ENCODE measurements at regions not wholly inside any gene's neighbourhood (a gene's known extent, or its start where the extent isn't known, plus 50 kb on each side); places are given as distances from the start of the nearest gene placed in this dataset.
"Not testable (repeated sequence)": the region's sequence is repeated elsewhere in the genome, so short reads cannot be mapped to it uniquely, and the experiment has no call there.

DNA sequence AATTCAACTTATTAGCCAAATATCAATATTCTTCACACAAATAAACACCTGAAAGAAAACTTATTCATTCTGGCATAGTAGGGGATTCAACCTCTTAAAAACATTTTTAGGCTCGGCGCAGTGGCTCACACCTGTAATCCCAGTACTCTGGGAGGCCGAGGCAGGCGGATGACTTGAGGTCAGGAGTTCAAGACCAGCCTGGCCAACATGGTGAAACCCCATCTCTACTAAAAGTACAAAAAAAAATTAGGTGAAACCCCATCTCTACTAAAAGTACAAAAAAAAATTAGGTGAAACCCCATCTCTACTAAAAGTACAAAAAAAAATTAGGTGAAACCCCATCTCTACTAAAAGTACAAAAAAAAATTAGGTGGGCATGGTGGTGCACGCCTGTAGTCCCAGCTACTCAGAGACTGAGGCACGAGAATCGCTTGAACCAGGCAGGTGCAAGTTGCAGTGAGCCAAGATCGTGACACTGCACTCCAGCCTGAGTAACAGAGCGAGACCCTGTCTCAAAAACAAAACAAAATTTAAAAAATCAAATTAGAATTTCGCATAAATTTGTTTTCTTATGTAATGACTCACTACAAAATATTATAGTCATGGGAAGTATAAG, 308.0 kb upstream of the POU5F2 start:
- POLR2A ChIA-PET, DNase-seq: not testable (repeated sequence)

DNA sequence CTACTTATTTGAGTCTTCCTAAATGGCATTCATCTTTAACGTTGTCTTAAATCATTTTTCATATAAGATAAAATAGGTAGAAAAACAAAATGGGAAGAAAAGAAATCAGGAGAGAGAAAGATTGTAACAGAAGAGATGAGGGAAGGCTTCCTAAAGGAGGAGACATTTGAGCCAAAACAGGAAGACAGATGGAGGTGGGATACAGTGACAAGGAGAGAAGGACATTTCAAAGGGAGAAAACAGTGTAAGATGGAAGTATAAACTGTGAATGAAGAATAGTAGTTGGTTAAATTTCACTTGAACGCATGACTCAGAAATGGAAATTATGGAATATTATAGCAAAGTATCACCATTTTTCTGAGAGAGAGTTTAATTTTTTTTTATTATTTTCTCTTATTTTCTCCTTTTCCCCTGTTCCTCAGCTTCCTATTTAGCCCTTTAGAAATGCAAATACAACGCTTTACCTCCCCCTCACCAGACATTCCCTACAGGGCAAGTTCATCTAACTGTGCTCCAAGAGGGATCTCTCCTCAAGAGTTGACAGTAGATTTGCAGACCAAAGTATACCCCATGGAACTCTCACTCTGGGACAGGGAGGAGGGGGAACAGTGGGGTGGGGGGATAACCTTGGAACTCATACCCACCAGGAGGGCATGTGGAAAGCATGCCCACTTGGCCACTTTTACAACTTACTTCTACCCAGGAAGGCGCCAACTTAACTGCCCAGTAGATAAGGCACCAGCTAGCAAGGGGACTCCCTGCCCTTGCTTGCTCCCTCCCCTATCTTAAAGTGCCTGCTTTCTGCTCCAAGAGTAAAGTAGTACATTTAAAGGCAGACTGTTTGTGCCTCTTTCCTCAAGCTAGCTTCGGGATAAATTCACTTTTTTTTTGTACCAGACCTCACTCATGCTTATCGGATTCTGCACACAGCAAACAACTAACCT, 304.7 kb upstream of the POU5F2 start:
- Histone ChIP-seq H3K36me3 (ENCODE audit: control insufficient read depth in 4 of 4, insufficient read depth in 4 of 4, low read length in 3 of 4) (peaks cover 2 to 44% (median 12%) of the 10 kb centered on the region in 4 experiments), H3K4me3 (ENCODE audit: control insufficient read depth in 1 of 7, extremely low read depth in 1 of 7, insufficient read depth in 4 of 7, low read depth in 2 of 7, low read length in 6 of 7) (no peak overlapping the region), H3K4me1 (ENCODE audit: control extremely low read depth in 1 of 4, control insufficient read depth in 4 of 4, insufficient read depth in 4 of 4, low read length in 3 of 4) (no peaks in the 10 kb centered on the region), H3K27ac (ENCODE audit: insufficient read depth in 1 of 2, low read depth in 1 of 2, low read length in 2 of 2, poor library complexity in 1 of 2, severe bottlenecking in 2 of 2) (no peak overlapping the region), H3K27me3 (replicated peaks in 2 of 5; ENCODE audit: control insufficient read depth in 4 of 5, insufficient read depth in 5 of 5, low read length in 4 of 5) (no peaks in the 10 kb centered on the region), H3K9me3 (ENCODE audit: control extremely low read depth in 1 of 5, control insufficient read depth in 4 of 5, insufficient read depth in 2 of 5, low read depth in 1 of 5, low read length in 4 of 5) (peaks cover 0 to 14% (median 4%) of the 10 kb centered on the region in 5 experiments)
- ChIA-PET CTCF (no interaction called here), POLR2A (no interaction called here)
- DNase-seq = no peak
- WGBS (ENCODE audit: insufficient coverage) = 100% methylated on average over 3 of the region's 6 CpGs

More for the DNA sequence above, 308.0 kb upstream of the POU5F2 start:
- WGBS (ENCODE audit: insufficient coverage) = 95% methylated on average over 6 of the region's 10 CpGs
- H3K9me3 ChIP-seq (ENCODE audit: control extremely low read depth in 1 of 5, control insufficient read depth in 4 of 5, insufficient read depth in 2 of 5, low read depth in 1 of 5, low read length in 4 of 5); H3K27me3 ChIP-seq (replicated peaks in 2 of 5; ENCODE audit: control insufficient read depth in 4 of 5, insufficient read depth in 5 of 5, low read length in 4 of 5); CTCF ChIA-PET; H3K4me1 ChIP-seq (ENCODE audit: control extremely low read depth in 1 of 4, control insufficient read depth in 4 of 4, insufficient read depth in 4 of 4, low read length in 3 of 4); H3K27ac ChIP-seq (ENCODE audit: insufficient read depth in 1 of 2, low read depth in 1 of 2, low read length in 2 of 2, poor library complexity in 1 of 2, severe bottlenecking in 2 of 2); H3K4me3 ChIP-seq (ENCODE audit: control insufficient read depth in 1 of 7, extremely low read depth in 1 of 7, insufficient read depth in 4 of 7, low read depth in 2 of 7, low read length in 6 of 7): not testable (repeated sequence)
- H3K36me3 ChIP-seq (ENCODE audit: control insufficient read depth in 4 of 4, insufficient read depth in 4 of 4, low read length in 3 of 4) = peaks cover 5 to 33% (median 11%) of the 10 kb centered on the region in 4 experiments

DNA sequence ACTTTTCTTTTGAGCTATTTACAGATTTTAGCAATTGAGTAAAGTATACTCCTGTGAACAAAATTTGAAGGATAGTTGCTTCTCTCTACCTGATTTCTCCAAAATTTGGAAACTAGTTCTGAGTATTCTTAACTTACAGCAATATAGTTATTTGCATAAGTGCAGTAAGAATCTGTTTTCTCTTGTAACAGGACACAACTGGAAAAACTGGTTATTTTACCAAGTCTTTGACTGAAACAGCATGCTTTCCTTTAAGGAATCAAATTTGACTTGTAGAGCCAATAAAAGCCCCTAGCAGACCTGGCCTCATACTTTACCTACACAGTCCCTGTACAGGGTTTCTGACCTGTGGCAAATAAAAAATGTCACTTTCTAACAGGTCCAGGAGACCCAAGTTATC, 301.9 kb upstream of the POU5F2 start:
- H3K36me3 ChIP-seq (ENCODE audit: control insufficient read depth in 4 of 4, insufficient read depth in 4 of 4, low read length in 3 of 4) = peaks cover under 1 to 36% (median 8%) of the 10 kb centered on the region in 4 experiments
- ChIA-PET CTCF (no interaction called here), POLR2A (no interaction called here)
- H3K9me3 ChIP-seq (ENCODE audit: control extremely low read depth in 1 of 5, control insufficient read depth in 4 of 5, insufficient read depth in 2 of 5, low read depth in 1 of 5, low read length in 4 of 5) = peaks cover 0 to 14% (median 4%) of the 10 kb centered on the region in 5 experiments
- H3K4me3 ChIP-seq (ENCODE audit: control insufficient read depth in 1 of 7, extremely low read depth in 1 of 7, insufficient read depth in 4 of 7, low read depth in 2 of 7, low read length in 6 of 7) = no peak overlapping the region
- no peaks in the 10 kb centered on the region for H3K4me1 ChIP-seq (ENCODE audit: control extremely low read depth in 1 of 4, control insufficient read depth in 4 of 4, insufficient read depth in 4 of 4, low read length in 3 of 4)
- H3K27me3 ChIP-seq (replicated peaks in 2 of 5; ENCODE audit: control insufficient read depth in 4 of 5, insufficient read depth in 5 of 5, low read length in 4 of 5) = no peaks in the 10 kb centered on the region
- no peak overlapping the region for H3K27ac ChIP-seq (ENCODE audit: insufficient read depth in 1 of 2, low read depth in 1 of 2, low read length in 2 of 2, poor library complexity in 1 of 2, severe bottlenecking in 2 of 2)
- no peak for DNase-seq

DNA sequence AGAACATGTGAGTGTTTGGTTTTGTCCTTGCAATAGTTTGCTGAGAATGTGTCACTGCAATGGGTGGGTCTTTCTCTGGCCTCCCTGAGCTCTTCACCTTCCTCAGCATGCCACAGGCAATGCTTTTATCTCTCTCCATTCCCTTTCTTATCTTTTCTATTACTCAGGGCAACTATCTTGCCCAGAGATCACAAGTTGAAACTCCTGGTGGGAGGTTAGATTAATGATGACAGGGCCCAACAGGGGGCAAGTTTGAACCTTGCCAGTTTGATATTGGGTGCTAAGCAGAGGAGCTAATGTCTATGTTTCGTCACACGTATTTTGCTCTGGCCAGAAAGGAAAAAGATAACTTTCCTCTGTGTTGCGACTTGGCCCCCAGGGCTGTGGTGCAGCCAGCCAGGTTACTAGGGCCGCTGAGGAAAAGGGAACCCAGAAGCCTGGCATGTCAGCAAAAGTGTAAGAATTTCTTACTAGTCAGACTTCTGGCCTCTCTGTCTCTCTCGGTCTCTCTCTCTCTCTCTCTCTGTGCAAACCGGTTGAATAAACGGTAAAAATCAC, 299.3 kb upstream of the POU5F2 start:
- H3K27me3 ChIP-seq (replicated peaks in 2 of 5; ENCODE audit: control insufficient read depth in 4 of 5, insufficient read depth in 5 of 5, low read length in 4 of 5) = no peaks in the 10 kb centered on the region
- CTCF ChIA-PET = no interaction called here
- H3K9me3 ChIP-seq (ENCODE audit: control extremely low read depth in 1 of 5, control insufficient read depth in 4 of 5, insufficient read depth in 2 of 5, low read depth in 1 of 5, low read length in 4 of 5) = peaks cover 0 to 14% (median 4%) of the 10 kb centered on the region in 5 experiments
- no peak overlapping the region for H3K4me3 ChIP-seq (ENCODE audit: control insufficient read depth in 1 of 7, extremely low read depth in 1 of 7, insufficient read depth in 4 of 7, low read depth in 2 of 7, low read length in 6 of 7)
- peaks cover 2 to 40% (median 7%) of the 10 kb centered on the region in 4 experiments for H3K36me3 ChIP-seq (ENCODE audit: control insufficient read depth in 4 of 4, insufficient read depth in 4 of 4, low read length in 3 of 4)
- no peak for DNase-seq
- WGBS (ENCODE audit: insufficient coverage) = 100% methylated on average over 4 of the region's 7 CpGs
- no peak overlapping the region for H3K27ac ChIP-seq (ENCODE audit: insufficient read depth in 1 of 2, low read depth in 1 of 2, low read length in 2 of 2, poor library complexity in 1 of 2, severe bottlenecking in 2 of 2)
- POLR2A ChIA-PET = no interaction called here
- H3K4me1 ChIP-seq (ENCODE audit: control extremely low read depth in 1 of 4, control insufficient read depth in 4 of 4, insufficient read depth in 4 of 4, low read length in 3 of 4) = no peaks in the 10 kb centered on the region

DNA sequence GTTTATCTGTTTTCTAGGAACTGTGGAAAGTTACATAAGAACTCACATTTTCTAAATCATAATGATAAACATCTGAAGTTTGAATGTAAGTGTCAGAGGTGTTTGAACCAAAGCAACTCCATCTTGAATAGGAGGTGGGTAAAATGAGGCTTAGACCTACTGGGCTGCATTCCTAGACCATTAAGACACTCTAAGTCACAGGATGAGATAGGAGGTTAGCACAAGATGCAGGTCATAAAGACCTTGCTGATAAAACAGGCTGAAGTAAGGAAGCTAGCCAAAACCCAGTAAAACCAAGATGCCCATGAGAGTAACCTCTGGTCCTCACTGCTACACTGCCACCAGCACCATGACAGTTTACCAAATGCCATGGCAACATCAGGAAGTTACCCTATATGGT, 297.7 kb upstream of the POU5F2 start:
- Histone ChIP-seq H3K27ac (ENCODE audit: insufficient read depth in 1 of 2, low read depth in 1 of 2, low read length in 2 of 2, poor library complexity in 1 of 2, severe bottlenecking in 2 of 2) (no peak overlapping the region), H3K27me3 (replicated peaks in 2 of 5; ENCODE audit: control insufficient read depth in 4 of 5, insufficient read depth in 5 of 5, low read length in 4 of 5) (no peaks in the 10 kb centered on the region), H3K4me1 (ENCODE audit: control extremely low read depth in 1 of 4, control insufficient read depth in 4 of 4, insufficient read depth in 4 of 4, low read length in 3 of 4) (no peaks in the 10 kb centered on the region), H3K4me3 (ENCODE audit: control insufficient read depth in 1 of 7, extremely low read depth in 1 of 7, insufficient read depth in 4 of 7, low read depth in 2 of 7, low read length in 6 of 7) (no peak overlapping the region), H3K36me3 (ENCODE audit: control insufficient read depth in 4 of 4, insufficient read depth in 4 of 4, low read length in 3 of 4) (peaks cover 0 to 33% (median 4%) of the 10 kb centered on the region in 4 experiments), H3K9me3 (ENCODE audit: control extremely low read depth in 1 of 5, control insufficient read depth in 4 of 5, insufficient read depth in 2 of 5, low read depth in 1 of 5, low read length in 4 of 5) (peaks cover 0 to 9% (median 4%) of the 10 kb centered on the region in 5 experiments)
- no peak for DNase-seq
- POLR2A ChIA-PET = no interaction called here
- CTCF ChIA-PET = interaction anchor here (0.5 kb wide), 1 partner anchor 419 kb away, joined by 3 read pairs; no protein-coding TSS in a partner anchor

DNA sequence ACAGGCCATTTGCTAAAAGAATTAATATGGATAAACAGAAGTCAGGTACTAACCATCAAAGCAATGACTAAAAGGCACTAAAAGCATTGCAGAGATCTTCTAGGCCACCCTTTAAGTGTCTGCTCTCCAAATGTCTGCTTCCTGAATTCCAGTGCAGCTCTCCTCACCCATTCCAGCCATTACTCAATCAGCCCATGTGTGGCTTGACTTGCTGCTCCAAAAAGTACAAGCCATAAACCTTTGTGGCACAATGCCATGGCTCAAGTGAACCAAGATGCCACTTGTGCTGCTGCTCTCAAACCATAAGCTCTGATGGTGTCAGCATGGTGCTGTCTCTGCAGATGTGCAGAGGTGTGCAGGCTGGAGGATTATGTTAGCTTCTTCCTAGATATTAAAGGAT, 290.2 kb upstream of the POU5F2 start:
- Histone ChIP-seq H3K27ac (ENCODE audit: insufficient read depth in 1 of 2, low read depth in 1 of 2, low read length in 2 of 2, poor library complexity in 1 of 2, severe bottlenecking in 2 of 2) (no peak overlapping the region), H3K4me3 (ENCODE audit: control insufficient read depth in 1 of 7, extremely low read depth in 1 of 7, insufficient read depth in 4 of 7, low read depth in 2 of 7, low read length in 6 of 7) (no peak overlapping the region), H3K4me1 (ENCODE audit: control extremely low read depth in 1 of 4, control insufficient read depth in 4 of 4, insufficient read depth in 4 of 4, low read length in 3 of 4) (no peaks in the 10 kb centered on the region), H3K36me3 (ENCODE audit: control insufficient read depth in 4 of 4, insufficient read depth in 4 of 4, low read length in 3 of 4) (peaks cover 0 to 29% (median 4%) of the 10 kb centered on the region in 4 experiments), H3K27me3 (replicated peaks in 2 of 5; ENCODE audit: control insufficient read depth in 4 of 5, insufficient read depth in 5 of 5, low read length in 4 of 5) (no peaks in the 10 kb centered on the region), H3K9me3 (ENCODE audit: control extremely low read depth in 1 of 5, control insufficient read depth in 4 of 5, insufficient read depth in 2 of 5, low read depth in 1 of 5, low read length in 4 of 5) (peaks cover 0 to 10% (median 4%) of the 10 kb centered on the region in 5 experiments)
- POLR2A ChIA-PET = no interaction called here
- CTCF ChIA-PET = no interaction called here
- DNase-seq = no peak

DNA sequence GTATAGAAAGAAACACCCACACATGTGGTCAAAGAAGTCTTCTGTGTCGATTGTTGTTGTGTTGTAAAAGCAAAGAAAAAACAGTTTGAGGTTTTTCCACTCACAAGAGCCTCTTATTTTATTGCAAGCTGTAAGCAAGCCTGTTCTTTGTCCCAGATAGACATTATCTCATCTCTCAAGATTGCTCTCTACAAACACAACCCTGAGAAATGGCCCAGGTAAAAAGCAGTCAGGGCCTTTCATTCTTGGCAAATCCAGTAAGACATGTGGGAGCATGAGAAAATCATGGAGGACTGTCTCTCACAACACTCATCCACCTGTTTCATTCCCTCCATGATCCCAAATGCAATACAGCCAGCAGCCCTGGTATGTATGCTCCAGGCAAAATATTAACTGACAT, 286.6 kb upstream of the POU5F2 start:
- Histone ChIP-seq H3K27ac (ENCODE audit: insufficient read depth in 1 of 2, low read depth in 1 of 2, low read length in 2 of 2, poor library complexity in 1 of 2, severe bottlenecking in 2 of 2) (no peak overlapping the region), H3K9me3 (ENCODE audit: control extremely low read depth in 1 of 5, control insufficient read depth in 4 of 5, insufficient read depth in 2 of 5, low read depth in 1 of 5, low read length in 4 of 5) (peaks cover 0 to 5% (median 2%) of the 10 kb centered on the region in 5 experiments), H3K4me1 (ENCODE audit: control extremely low read depth in 1 of 4, control insufficient read depth in 4 of 4, insufficient read depth in 4 of 4, low read length in 3 of 4) (no peaks in the 10 kb centered on the region), H3K27me3 (replicated peaks in 2 of 5; ENCODE audit: control insufficient read depth in 4 of 5, insufficient read depth in 5 of 5, low read length in 4 of 5) (no peaks in the 10 kb centered on the region), H3K4me3 (ENCODE audit: control insufficient read depth in 1 of 7, extremely low read depth in 1 of 7, insufficient read depth in 4 of 7, low read depth in 2 of 7, low read length in 6 of 7) (no peak overlapping the region), H3K36me3 (ENCODE audit: control insufficient read depth in 4 of 4, insufficient read depth in 4 of 4, low read length in 3 of 4) (peaks cover 2 to 13% (median 5%) of the 10 kb centered on the region in 4 experiments)
- no peak for DNase-seq
- ChIA-PET POLR2A (no interaction called here), CTCF (no interaction called here)
- WGBS (ENCODE audit: insufficient coverage) = no CpG with 5 or more reads among the region's 1 CpG

All from common myeloid progenitor, CD34-positive (primary cell).